Neural cell (in vitro differentiated cells): ENCODE measurements at regions not wholly inside any gene's neighbourhood (a gene's known extent, or its start where the extent isn't known, plus 50 kb on each side); places are given as distances from the start of the nearest gene placed in this dataset.
"Not testable (repeated sequence)": the region's sequence is repeated elsewhere in the genome, so short reads cannot be mapped to it uniquely, and the experiment has no call there.

Experiments
- H2AFZ ChIP-seq: fragments of 200-600, 300-800 bp; sonication (generic), shearing (Covaris generic); 2 replicates; pipeline ENCODE4 v1.6.0; 2014; ENCODE audit warnings: low read depth, mild to moderate bottlenecking, antibody characterized with exemption, low read length, moderate library complexity
- H3F3A ChIP-seq: fragments of 200-600 bp; shearing (Covaris generic); 2 replicates; pipeline ENCODE4 v1.6.1; 2016; ENCODE audit warnings: mild to moderate bottlenecking, moderate library complexity, mixed read lengths, antibody characterized with exemption, low read length; ENCODE audit not compliant: insufficient read depth, poor library complexity, severe bottlenecking
- H3K27ac ChIP-seq: fragments of 200-600, 300-800 bp; sonication (generic), shearing (Covaris generic); 2 replicates; pipeline ENCODE4 v1.5.1; 2014; ENCODE audit warnings: mild to moderate bottlenecking, low read length, moderate library complexity
- H3K27me3 ChIP-seq: fragments of 300-800, 200-600 bp; sonication (generic), shearing (Covaris generic); 2 replicates; pipeline ENCODE4 v1.6.0; 2014; ENCODE audit warnings: mild to moderate bottlenecking, low read depth, low read length, moderate library complexity; ENCODE audit not compliant: insufficient read depth
- H3K36me3 ChIP-seq: fragments of 300-800, 200-600 bp; sonication (generic), shearing (Covaris generic); 2 replicates; pipeline ENCODE4 v1.5.1; 2014; ENCODE audit warnings: mild to moderate bottlenecking, antibody characterized with exemption, low read length, moderate library complexity; ENCODE audit not compliant: insufficient read depth
- H3K4me2 ChIP-seq: fragments of 300-800, 200-600 bp; sonication (generic), shearing (Covaris generic); 2 replicates; pipeline ENCODE4 v1.6.0; 2014; ENCODE audit warnings: mild to moderate bottlenecking, low read length
- H3K4me3 ChIP-seq: fragments of 300-800, 200-600 bp; sonication (generic), shearing (Covaris generic); 2 replicates; pipeline ENCODE4 v1.5.1; 2014; ENCODE audit warnings: mild to moderate bottlenecking, low read length, moderate library complexity
- H3K79me2 ChIP-seq: fragments of 200-600 bp; shearing (Covaris generic); replicated peaks from 2 replicates; pipeline ENCODE4 v1.6.0; 2014; ENCODE audit warnings: mild to moderate bottlenecking, low read length, moderate library complexity; ENCODE audit not compliant: insufficient read depth
- H3K9ac ChIP-seq: fragments of 300-800, 200-600 bp; sonication (generic), shearing (Covaris generic); 2 replicates; pipeline ENCODE4 v1.6.1; 2016; ENCODE audit warnings: mild to moderate bottlenecking, low read length, mixed read lengths
- H3K9me2 ChIP-seq: fragments of 200-600 bp; shearing (Covaris generic); 2 replicates; pipeline ENCODE4 v1.6.1; 2016; ENCODE audit warnings: mild to moderate bottlenecking, low read length, mixed read lengths; ENCODE audit not compliant: insufficient read depth
- H3K9me3 ChIP-seq: fragments of 200-600, 300-800 bp; sonication (generic), shearing (Covaris generic); 2 replicates; pipeline ENCODE4 v1.6.1; 2016; ENCODE audit warnings: mild to moderate bottlenecking, mixed run types, low read length, moderate library complexity, mixed read lengths
- H4K20me1 ChIP-seq: fragments of 200-600 bp; shearing (Covaris generic); 2 replicates; pipeline ENCODE4 v1.6.1; 2016; ENCODE audit warnings: mild to moderate bottlenecking, mixed run types; ENCODE audit not compliant: insufficient read depth
- EP300 ChIP-seq: fragments of 450-650 bp; conservative IDR thresholded peaks from 2 replicates; pipeline ENCODE4 v1.6.1; 2014; ENCODE audit warnings: antibody characterized with exemption, mild to moderate bottlenecking, moderate library complexity; ENCODE audit not compliant: poor library complexity, severe bottlenecking
- EZH2 ChIP-seq: fragments of 200-600, 300-800 bp; shearing (Covaris generic), sonication (generic); IDR thresholded peaks from 2 replicates; pipeline ENCODE4 v1.6.1; 2014; ENCODE audit warnings: antibody characterized with exemption, low read length, borderline replicate concordance, mild to moderate bottlenecking; ENCODE audit not compliant: insufficient read depth, poor library complexity, severe bottlenecking
- MXI1 ChIP-seq: fragments of 450-650 bp; conservative IDR thresholded peaks from 2 replicates; pipeline ENCODE4 v1.6.1; 2014; ENCODE audit warnings: antibody characterized with exemption, mild to moderate bottlenecking; ENCODE audit not compliant: poor library complexity, severe bottlenecking
- POLR2AphosphoS5 ChIP-seq: IDR thresholded peaks from 2 replicates; pipeline ENCODE4 v1.6.1; 2012
- RAD21 ChIP-seq: fragments of 450-650 bp; conservative IDR thresholded peaks from 2 replicates; pipeline ENCODE4 v1.6.1; 2014; ENCODE audit warnings: antibody characterized with exemption, mild to moderate bottlenecking, moderate library complexity
- TAF1 ChIP-seq: IDR thresholded peaks from 2 replicates; pipeline ENCODE4 v1.6.1; 2012; ENCODE audit warnings: low read depth
- TF ChIP-seq, protein P1 (sequence below): IDR thresholded peaks from 2 replicates; pipeline ENCODE4 v1.6.1; 2012; ENCODE audit warnings: borderline replicate concordance
- TF ChIP-seq, protein P2 (sequence below): fragments of 450-650 bp; IDR thresholded peaks from 2 replicates; pipeline ENCODE4 v1.5.1; 2014; ENCODE audit warnings: antibody characterized with exemption, mild to moderate bottlenecking, moderate library complexity; ENCODE audit not compliant: poor library complexity, severe bottlenecking

- no peak overlapping the region for H3K27ac ChIP-seq
- H3K9me3 ChIP-seq = no peaks in the 10 kb centered on the region
- no peaks in the 10 kb centered on the region for H4K20me1 ChIP-seq
- H3K4me2 ChIP-seq = no peak overlapping the region
- H3K27me3 ChIP-seq = no peaks in the 10 kb centered on the region
- H3K36me3 ChIP-seq = no peaks in the 10 kb centered on the region
- TF ChIP-seq, protein P1, sequence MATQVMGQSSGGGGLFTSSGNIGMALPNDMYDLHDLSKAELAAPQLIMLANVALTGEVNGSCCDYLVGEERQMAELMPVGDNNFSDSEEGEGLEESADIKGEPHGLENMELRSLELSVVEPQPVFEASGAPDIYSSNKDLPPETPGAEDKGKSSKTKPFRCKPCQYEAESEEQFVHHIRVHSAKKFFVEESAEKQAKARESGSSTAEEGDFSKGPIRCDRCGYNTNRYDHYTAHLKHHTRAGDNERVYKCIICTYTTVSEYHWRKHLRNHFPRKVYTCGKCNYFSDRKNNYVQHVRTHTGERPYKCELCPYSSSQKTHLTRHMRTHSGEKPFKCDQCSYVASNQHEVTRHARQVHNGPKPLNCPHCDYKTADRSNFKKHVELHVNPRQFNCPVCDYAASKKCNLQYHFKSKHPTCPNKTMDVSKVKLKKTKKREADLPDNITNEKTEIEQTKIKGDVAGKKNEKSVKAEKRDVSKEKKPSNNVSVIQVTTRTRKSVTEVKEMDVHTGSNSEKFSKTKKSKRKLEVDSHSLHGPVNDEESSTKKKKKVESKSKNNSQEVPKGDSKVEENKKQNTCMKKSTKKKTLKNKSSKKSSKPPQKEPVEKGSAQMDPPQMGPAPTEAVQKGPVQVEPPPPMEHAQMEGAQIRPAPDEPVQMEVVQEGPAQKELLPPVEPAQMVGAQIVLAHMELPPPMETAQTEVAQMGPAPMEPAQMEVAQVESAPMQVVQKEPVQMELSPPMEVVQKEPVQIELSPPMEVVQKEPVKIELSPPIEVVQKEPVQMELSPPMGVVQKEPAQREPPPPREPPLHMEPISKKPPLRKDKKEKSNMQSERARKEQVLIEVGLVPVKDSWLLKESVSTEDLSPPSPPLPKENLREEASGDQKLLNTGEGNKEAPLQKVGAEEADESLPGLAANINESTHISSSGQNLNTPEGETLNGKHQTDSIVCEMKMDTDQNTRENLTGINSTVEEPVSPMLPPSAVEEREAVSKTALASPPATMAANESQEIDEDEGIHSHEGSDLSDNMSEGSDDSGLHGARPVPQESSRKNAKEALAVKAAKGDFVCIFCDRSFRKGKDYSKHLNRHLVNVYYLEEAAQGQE = no peak
- no peak for TF ChIP-seq RAD21
- H2AFZ ChIP-seq = no peak overlapping the region
- no peaks in the 10 kb centered on the region for H3K9me2 ChIP-seq
- no peak overlapping the region for H3K9ac ChIP-seq
- H3F3A ChIP-seq = no peaks in the 10 kb centered on the region
- no peak overlapping the region for H3K4me3 ChIP-seq
- no peaks in the 10 kb centered on the region for H3K79me2 ChIP-seq
Measured at GRCh38 chr3:61493339-61493738, 68.0 kb upstream of the PTPRG start.

DNA sequence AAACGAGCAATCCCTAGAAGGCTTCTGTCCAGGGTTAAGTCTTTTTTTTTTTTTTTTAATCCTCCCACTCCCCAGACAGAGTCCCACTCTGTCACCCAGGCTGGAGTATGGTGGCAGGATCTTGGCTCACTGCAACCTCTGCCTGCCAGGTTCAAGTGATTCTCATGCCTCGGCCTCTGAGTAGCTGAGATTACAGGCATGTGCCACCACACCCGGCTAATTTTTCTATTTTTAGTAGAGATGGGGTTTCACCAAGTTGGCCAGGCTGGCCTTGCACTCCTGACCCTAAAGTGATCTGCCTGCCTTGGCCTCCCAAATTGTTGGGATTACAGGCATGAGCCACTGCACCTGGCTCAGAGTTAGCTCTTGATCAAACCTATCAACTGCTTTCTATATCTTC lies 67.1 kb upstream of the PTPRG start:
- not testable (repeated sequence) for H3K4me3 ChIP-seq, H3K27me3 ChIP-seq, H3K9ac ChIP-seq, H3K36me3 ChIP-seq, H3K9me2 ChIP-seq, H3K79me2 ChIP-seq, H3F3A ChIP-seq, H3K4me2 ChIP-seq, H3K27ac ChIP-seq, H3K9me3 ChIP-seq, H4K20me1 ChIP-seq, H2AFZ ChIP-seq

- Histone ChIP-seq H3K9ac (no peak overlapping the region), H2AFZ (no peak overlapping the region), H3F3A (no peaks in the 10 kb centered on the region), H3K27me3 (no peaks in the 10 kb centered on the region), H3K4me2 (no peak overlapping the region), H3K9me2 (no peaks in the 10 kb centered on the region), H3K36me3 (no peaks in the 10 kb centered on the region), H3K79me2 (no peaks in the 10 kb centered on the region), H3K27ac (no peak overlapping the region), H3K9me3 (no peaks in the 10 kb centered on the region), H4K20me1 (no peaks in the 10 kb centered on the region), H3K4me3 (no peak overlapping the region)
- no peak for TF ChIP-seq TAF1
- TF ChIP-seq MXI1 = no peak
- TF ChIP-seq POLR2AphosphoS5 = no peak
- TF ChIP-seq, protein P2, sequence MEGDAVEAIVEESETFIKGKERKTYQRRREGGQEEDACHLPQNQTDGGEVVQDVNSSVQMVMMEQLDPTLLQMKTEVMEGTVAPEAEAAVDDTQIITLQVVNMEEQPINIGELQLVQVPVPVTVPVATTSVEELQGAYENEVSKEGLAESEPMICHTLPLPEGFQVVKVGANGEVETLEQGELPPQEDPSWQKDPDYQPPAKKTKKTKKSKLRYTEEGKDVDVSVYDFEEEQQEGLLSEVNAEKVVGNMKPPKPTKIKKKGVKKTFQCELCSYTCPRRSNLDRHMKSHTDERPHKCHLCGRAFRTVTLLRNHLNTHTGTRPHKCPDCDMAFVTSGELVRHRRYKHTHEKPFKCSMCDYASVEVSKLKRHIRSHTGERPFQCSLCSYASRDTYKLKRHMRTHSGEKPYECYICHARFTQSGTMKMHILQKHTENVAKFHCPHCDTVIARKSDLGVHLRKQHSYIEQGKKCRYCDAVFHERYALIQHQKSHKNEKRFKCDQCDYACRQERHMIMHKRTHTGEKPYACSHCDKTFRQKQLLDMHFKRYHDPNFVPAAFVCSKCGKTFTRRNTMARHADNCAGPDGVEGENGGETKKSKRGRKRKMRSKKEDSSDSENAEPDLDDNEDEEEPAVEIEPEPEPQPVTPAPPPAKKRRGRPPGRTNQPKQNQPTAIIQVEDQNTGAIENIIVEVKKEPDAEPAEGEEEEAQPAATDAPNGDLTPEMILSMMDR = no peak
- TF ChIP-seq EP300 = no peak
- no peak for TF ChIP-seq EZH2
- TF ChIP-seq, protein P1 = no peak
Measured at GRCh38 chr3:61497463-61497862, 63.9 kb upstream of the PTPRG start.
